ENCODE measurements at regions not wholly inside any gene's neighbourhood (a gene's known extent, or its start where the extent isn't known, plus 50 kb on each side); places are given as distances from the start of the nearest gene placed in this dataset.
"Not testable (repeated sequence)": the region's sequence is repeated elsewhere in the genome, so short reads cannot be mapped to it uniquely, and the experiment has no call there.

- DNase-seq (ENCODE audit: insufficient read length, low spot score); FAIRE-seq: not testable (repeated sequence)
Observed at GRCh38 chr3:146700025-146700424, 94.9 kb upstream of the PLSCR5 start.

GRCh38 chr3:146692254-146692653 is 87.1 kb upstream of the PLSCR5 start:
- FAIRE-seq (no peak), DNase-seq (ENCODE audit: insufficient read length, low spot score) (no peak)

DNA sequence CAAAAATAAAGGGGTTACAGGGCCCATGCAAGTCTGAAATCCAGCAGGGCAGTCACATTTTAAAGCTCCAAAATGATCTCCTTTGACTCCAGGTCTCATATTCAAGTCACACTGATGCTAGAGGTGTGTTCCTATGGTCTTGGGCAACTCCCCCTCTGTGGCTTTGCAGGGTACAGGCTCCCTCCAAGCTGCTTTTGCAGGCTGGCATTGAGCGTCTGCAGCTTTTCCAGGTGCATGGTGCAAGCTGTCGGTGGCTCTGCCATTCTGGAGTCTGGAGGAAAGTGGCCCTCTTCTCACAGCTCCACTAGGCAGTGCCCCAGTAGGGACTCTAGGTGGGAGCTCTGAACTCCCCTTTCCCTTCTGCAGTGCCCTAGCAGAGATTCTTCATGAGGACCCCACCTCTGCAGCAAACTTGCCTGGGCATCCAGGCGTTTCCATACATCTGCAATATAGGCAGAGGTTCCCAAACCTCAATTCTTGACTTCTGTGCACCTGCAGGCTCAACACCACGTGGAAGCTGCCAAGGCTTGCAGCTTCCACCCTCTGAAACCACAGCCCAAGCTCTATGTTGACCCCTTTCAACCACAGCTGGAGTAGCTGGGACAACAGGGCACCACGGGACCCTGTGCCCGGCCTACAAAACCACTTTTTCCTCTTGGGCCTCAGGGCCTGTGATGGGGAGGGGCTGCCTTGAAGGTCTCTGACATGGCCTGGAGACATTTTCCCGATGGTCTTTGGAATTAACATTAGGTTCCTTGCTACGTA is 80.1 kb upstream of the PLSCR5 start:
- DNase-seq (ENCODE audit: insufficient read length, low spot score) (no peak), FAIRE-seq (no peak)

DNA sequence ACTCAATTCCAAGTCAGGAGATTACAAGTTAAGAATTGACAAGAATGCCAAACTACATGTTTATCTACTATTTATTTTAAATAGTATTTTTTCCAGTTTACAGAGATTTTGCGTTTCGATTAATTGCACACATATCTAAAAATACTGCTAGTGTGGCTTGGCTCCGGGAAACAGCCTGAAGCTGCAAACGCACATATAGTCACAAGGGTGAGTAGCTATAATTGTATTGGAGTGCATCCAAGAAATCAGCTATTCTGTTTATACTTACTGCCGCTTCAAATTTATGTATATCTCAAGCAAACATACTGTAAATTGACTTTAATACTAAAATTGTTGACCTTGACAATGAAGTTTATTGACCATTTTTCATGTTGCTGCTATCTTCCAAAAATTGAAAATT is 77.0 kb upstream of the PLSCR5 start:
- FAIRE-seq (no peak), DNase-seq (ENCODE audit: insufficient read length, low spot score) (no peak)

GRCh38 chr3:146680617-146681016 is 75.5 kb upstream of the PLSCR5 start:
- DNase-seq (ENCODE audit: insufficient read length, low spot score) (no peak), FAIRE-seq (no peak)

- DNase-seq (ENCODE audit: insufficient read length, low spot score) (no peak), FAIRE-seq (no peak)
Observed at GRCh38 chr3:146679995-146680394, 74.8 kb upstream of the PLSCR5 start.

- DNase-seq (ENCODE audit: insufficient read length, low spot score) (no peak), FAIRE-seq (no peak)
Observed at GRCh38 chr3:146679191-146679590, 74.0 kb upstream of the PLSCR5 start.

DNA sequence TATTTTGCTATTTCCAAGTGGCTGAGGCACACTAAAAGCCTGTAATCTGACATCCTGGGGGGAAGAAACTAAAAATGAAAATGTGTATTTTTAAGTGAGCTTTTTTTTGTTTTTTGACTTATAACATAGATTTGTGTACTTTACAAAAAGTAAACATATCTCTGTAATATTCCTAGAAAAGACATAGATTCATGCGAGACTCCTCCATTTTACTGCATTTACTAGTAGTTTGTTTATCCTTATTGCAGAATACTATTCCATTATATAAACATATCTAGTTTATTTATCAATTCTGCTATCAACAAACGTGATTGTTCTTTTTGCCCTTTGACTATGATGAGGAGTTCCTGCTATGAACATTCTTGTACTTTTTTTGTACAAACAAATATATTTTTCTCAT is 67.8 kb upstream of the PLSCR5 start:
- DNase-seq (ENCODE audit: insufficient read length, low spot score) (no peak), FAIRE-seq (no peak)

DNA sequence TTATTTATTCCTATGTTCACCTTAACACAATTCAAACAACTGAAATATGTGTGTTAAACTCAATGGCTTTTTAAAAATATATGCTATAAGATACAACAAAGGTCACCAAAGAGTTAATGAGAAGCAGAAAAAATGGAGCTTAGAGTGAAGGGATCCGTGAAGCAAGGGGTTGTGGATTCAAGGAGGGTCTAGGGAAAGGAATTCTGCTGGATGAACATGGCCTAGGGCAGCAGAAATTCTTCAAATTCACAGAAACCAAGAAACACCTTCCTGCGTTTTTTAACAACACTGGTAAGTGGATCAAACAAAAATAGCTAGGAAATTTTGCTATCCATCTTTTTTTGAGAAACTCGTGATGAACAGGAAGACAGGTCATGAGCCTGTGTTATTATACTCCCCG is 59.3 kb upstream of the PLSCR5 start:
- FAIRE-seq, result no peak
- no peak for DNase-seq (ENCODE audit: insufficient read length, low spot score)

DNA sequence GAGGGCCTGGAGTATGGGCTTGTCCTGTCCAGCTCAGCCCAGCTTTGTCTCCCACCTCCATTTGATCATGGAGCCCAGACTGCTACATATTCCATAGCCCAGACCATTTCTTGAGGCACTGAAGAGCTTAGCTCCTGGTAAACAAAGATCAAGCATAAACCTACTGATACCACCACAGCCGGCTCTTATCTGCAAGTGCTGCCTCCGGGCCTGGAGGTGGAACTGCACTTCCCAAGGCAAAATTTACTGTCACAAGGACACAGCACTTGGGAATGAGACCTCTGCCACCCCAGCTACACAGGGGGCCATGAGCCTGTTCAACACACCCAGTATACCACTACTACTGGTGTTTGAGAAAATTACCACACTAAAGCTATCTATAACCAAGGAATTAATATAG is 53.7 kb upstream of the PLSCR5 start:
- FAIRE-seq (no peak), DNase-seq (ENCODE audit: insufficient read length, low spot score) (no peak)

GRCh38 chr3:146655333-146655996 is 50.3 kb upstream of the PLSCR5 start:
- DNase-seq (ENCODE audit: insufficient read length, low spot score) (no peak), FAIRE-seq (no peak)
